Ascending aorta (tissue), 2 donors: ENCODE measurements at regions not wholly inside any gene's neighbourhood (a gene's known extent, or its start where the extent isn't known, plus 50 kb on each side); places are given as distances from the start of the nearest gene placed in this dataset.

Experiments used
- DNase-seq, 2 donors: peaks; one replicate each; pipeline ENCODE4 v3.0.0-alpha.2; 2019; ENCODE audit warnings: low spot score in 2 of 2
- H3K27ac ChIP-seq, 2 donors: fragments of 200-600 bp; sonication (generic); one replicate each; pipeline ENCODE4 v1.5.1; 2016 to 2017; ENCODE audit warnings: mild to moderate bottlenecking in 1 of 2
- H3K27me3 ChIP-seq: fragments of 200-600 bp; sonication (generic); one replicate; pipeline ENCODE4 v1.5.1; 2017
- H3K36me3 ChIP-seq, 2 donors: fragments of 200-600 bp; sonication (generic); one replicate each; pipeline ENCODE4 v1.5.1; 2016
- H3K4me1 ChIP-seq, 2 donors: fragments of 200-600 bp; sonication (generic); one replicate each; pipeline ENCODE4 v1.5.1; 2016 to 2017; ENCODE audit warnings: mild to moderate bottlenecking in 1 of 2
- H3K4me3 ChIP-seq, 2 donors: fragments of 200-600 bp; sonication (generic); one replicate each; pipeline ENCODE4 v1.5.1; 2016 to 2017; ENCODE audit warnings: mild to moderate bottlenecking in 1 of 2
- H3K9me3 ChIP-seq, 2 donors: fragments of 200-600 bp; sonication (generic); one replicate each; pipeline ENCODE4 v1.5.1; 2016
- intact Hi-C: fragments of 100-400 bp; cut with DNase I; formaldehyde crosslinking; loops from one replicate; pipeline ENCODE4 v1.15.1; 2023
- TF ChIP-seq, protein P1 (sequence below), 3 experiments: fragments of 200-600 bp in 2 of 3; fragments of 450-650 bp in 1 of 3; sonication (generic) in 2 of 3; IDR thresholded peaks; one replicate each; pipeline ENCODE4 v1.5.1; 2016 to 2019; ENCODE audit warnings: antibody characterized with exemption in 3 of 3, mild to moderate bottlenecking in 1 of 3, moderate library complexity in 1 of 3

DNA sequence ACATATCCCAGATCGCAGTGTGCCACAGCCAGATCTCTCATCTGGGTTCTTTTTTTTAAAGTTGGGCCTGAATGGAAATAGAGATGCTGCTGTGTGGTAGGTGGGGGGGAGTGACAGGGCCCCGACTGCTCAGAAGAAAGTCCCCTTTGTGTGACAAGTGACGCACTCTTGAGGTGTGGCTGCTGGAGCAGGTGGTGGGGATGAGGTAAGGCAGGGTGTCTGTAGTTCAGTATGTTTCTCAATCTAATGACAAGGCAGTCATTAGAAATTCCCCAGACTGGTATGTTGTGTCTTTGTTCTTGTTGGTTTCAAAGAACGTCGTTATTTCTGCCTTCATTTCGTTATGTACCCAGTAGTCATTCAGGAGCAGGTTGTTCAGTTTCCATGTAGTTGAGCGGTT, 128.8 kb upstream of the TACR1 start:
- Histone ChIP-seq H3K4me3 (no peak overlapping the region), H3K9me3 (no peaks in the 10 kb centered on the region), H3K27ac (no peak overlapping the region), H3K36me3 (no peaks in the 10 kb centered on the region), H3K27me3 (no peaks in the 10 kb centered on the region), H3K4me1 (no peaks in the 10 kb centered on the region)
- DNase-seq: no peak
- TF ChIP-seq, protein P1, sequence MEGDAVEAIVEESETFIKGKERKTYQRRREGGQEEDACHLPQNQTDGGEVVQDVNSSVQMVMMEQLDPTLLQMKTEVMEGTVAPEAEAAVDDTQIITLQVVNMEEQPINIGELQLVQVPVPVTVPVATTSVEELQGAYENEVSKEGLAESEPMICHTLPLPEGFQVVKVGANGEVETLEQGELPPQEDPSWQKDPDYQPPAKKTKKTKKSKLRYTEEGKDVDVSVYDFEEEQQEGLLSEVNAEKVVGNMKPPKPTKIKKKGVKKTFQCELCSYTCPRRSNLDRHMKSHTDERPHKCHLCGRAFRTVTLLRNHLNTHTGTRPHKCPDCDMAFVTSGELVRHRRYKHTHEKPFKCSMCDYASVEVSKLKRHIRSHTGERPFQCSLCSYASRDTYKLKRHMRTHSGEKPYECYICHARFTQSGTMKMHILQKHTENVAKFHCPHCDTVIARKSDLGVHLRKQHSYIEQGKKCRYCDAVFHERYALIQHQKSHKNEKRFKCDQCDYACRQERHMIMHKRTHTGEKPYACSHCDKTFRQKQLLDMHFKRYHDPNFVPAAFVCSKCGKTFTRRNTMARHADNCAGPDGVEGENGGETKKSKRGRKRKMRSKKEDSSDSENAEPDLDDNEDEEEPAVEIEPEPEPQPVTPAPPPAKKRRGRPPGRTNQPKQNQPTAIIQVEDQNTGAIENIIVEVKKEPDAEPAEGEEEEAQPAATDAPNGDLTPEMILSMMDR (IDR thresholded peaks at IDR 0.05): no peak
- intact Hi-C loops: no loop called here

DNA sequence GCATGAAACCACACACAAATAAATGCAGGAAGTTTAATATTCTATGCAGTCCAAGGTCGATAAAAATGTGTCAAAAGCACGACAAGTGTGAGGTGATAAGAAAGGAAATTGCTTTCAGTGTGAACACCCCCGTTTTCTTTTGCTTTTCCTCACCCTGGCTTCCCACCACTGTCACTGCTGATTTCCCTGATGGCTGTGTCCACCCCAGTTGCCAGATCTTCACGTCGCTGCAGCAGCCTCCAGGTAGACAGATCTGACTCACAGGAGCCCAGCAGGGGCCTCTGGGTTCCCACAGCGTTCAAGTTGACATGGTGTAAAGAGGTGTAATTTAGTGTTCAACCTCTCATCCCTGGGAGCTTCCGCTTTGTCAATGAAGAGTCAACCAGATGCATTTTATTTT, 128.0 kb upstream of the TACR1 start:
- no peak overlapping the region for H3K4me3 ChIP-seq
- no peaks in the 10 kb centered on the region for H3K36me3 ChIP-seq
- no peak overlapping the region for H3K27ac ChIP-seq
- intact Hi-C loops: no loop called here
- H3K9me3 ChIP-seq: no peaks in the 10 kb centered on the region
- H3K27me3 ChIP-seq: no peaks in the 10 kb centered on the region
- no peak for DNase-seq
- no peaks in the 10 kb centered on the region for H3K4me1 ChIP-seq
- TF ChIP-seq, protein P1 (IDR thresholded peaks at IDR 0.05): no peak

DNA sequence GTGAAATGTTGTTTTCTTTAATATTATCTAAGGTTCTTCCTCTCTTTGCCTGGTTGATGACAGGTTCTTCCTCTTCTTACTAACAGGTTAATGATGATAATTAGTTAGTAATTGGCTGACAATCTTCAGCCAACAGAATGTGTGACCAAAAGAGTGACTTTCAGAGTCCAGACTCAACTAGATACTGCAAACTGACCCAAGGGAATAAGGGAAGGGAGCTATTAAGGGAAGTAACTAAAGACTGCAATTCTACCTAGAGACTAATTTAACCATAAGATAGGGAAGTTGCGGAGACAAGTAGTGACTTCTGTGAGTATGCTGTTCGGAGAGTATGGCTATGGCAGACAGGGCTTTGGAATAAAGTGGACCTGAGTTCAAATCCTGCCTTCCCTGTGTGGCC, 127.3 kb upstream of the TACR1 start:
- no peaks in the 10 kb centered on the region for H3K27me3 ChIP-seq
- no peak overlapping the region for H3K27ac ChIP-seq
- DNase-seq: no peak
- no peak overlapping the region for H3K4me3 ChIP-seq
- intact Hi-C loops: no loop called here
- no peaks in the 10 kb centered on the region for H3K36me3 ChIP-seq
- no peaks in the 10 kb centered on the region for H3K9me3 ChIP-seq
- TF ChIP-seq, protein P1 (IDR thresholded peaks at IDR 0.05): no peak
- no peaks in the 10 kb centered on the region for H3K4me1 ChIP-seq

DNA sequence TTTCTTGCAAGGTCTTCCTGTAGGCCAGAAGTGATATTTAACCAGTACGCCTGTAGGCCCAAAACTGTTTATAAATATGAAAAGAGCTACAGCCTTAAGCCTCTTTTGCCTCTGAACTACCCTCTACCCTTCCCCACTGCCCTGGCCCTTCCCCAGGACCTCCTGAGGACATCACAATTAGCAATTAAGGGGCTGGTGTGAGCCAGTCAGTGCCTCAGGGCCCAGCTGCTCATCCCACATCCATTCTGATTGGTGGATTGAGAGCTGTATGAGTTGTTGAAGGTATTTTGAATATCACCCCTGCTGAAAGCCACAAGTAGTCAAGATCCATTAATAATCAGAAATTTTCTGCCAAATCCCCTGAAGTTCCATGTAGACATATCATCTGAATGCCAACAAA, 126.3 kb upstream of the TACR1 start:
- Histone ChIP-seq H3K9me3 (no peaks in the 10 kb centered on the region), H3K36me3 (no peaks in the 10 kb centered on the region), H3K4me1 (no peaks in the 10 kb centered on the region), H3K27me3 (no peaks in the 10 kb centered on the region), H3K27ac (no peak overlapping the region), H3K4me3 (no peak overlapping the region)
- intact Hi-C loops: no loop called here
- DNase-seq: no peak
- TF ChIP-seq, protein P1 (IDR thresholded peaks at IDR 0.05): no peak

DNA sequence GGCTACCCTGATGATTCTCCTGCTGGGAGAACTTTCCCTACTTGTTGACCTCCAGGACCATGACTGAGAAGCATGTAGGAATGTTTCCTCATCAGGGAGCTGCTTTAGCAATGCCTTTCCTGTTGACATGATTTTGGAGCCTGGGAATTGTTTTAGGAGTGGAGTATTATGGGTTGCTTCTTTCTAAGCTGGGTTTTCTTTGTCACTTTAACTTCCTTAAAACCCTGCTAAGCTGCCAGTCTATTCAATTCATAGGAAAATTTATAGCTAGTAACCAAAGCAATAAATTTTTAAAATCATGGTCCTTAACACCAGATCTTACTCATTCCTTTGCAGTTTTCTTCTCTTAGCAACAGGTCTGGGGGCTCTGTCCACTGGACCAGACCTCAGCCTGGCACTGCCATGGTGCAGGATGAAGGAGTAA, 125.6 kb upstream of the TACR1 start:
- no peaks in the 10 kb centered on the region for H3K36me3 ChIP-seq
- H3K4me1 ChIP-seq: no peaks in the 10 kb centered on the region
- no peaks in the 10 kb centered on the region for H3K9me3 ChIP-seq
- no peak overlapping the region for H3K27ac ChIP-seq
- H3K27me3 ChIP-seq: no peaks in the 10 kb centered on the region
- TF ChIP-seq, protein P1 (IDR thresholded peaks at IDR 0.05): no peak
- intact Hi-C loops: no loop called here
- H3K4me3 ChIP-seq: no peak overlapping the region
- no peak for DNase-seq

DNA sequence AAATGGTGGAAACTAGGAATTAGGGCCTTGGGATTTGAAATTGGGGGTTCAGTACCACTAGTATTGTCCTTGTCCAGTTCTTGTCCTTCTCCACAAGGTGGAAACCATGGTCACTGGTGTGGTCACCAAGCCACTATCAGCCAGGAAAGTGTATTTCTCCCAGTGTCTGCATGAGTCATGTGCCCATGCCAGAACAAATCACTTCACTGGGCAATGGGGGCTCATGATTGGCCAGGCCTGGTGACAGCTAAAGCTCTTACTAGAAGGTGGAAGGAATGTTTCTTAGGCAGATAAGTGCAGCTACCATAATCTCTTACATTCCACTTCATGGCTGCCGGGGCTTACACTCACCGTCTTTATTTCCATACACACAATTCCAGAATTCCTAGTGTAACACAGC, 124.8 kb upstream of the TACR1 start:
- intact Hi-C loops: no loop called here
- Histone ChIP-seq H3K27ac (no peak overlapping the region), H3K4me3 (no peak overlapping the region), H3K4me1 (no peaks in the 10 kb centered on the region), H3K9me3 (no peaks in the 10 kb centered on the region), H3K36me3 (no peaks in the 10 kb centered on the region), H3K27me3 (no peaks in the 10 kb centered on the region)
- no peak for DNase-seq
- TF ChIP-seq, protein P1 (IDR thresholded peaks at IDR 0.05): no peak
